K562 (cell line): ENCODE measurements at regions not wholly inside any gene's neighbourhood (a gene's known extent, or its start where the extent isn't known, plus 50 kb on each side); places are given as distances from the start of the nearest gene placed in this dataset.

Experiments
- MAX ChIP-seq: sonication (generic); formaldehyde crosslinking; IDR thresholded peaks from 2 replicates; pipeline ENCODE4 v1.9.0; 2022; ENCODE audit warnings: mild to moderate bottlenecking, missing genetic modification reagents
- NBN ChIP-seq: fragments of 450-650 bp; IDR thresholded peaks from 2 replicates; pipeline ENCODE4 v1.6.1; 2016; ENCODE audit warnings: low read depth, mild to moderate bottlenecking
- SPI1 ChIP-seq: IDR thresholded peaks from 2 replicates; pipeline ENCODE4 v1.6.1; 2011; ENCODE audit warnings: low read depth, low read length, control low read depth, borderline replicate concordance
- ZBTB1 ChIP-seq: sonication (generic); formaldehyde crosslinking; IDR thresholded peaks from 2 replicates; pipeline ENCODE4 v1.8.1; 2023; ENCODE audit warnings: missing genetic modification reagents, low read depth, mild to moderate bottlenecking, borderline replicate concordance
- ZBTB7A ChIP-seq: IDR thresholded peaks from 2 replicates; pipeline ENCODE4 v1.6.1; 2011; ENCODE audit warnings: low read depth, mild to moderate bottlenecking, low read length, moderate library complexity, borderline replicate concordance; ENCODE audit not compliant: control insufficient read depth
- ZNF431 ChIP-seq: sonication (generic); formaldehyde crosslinking; IDR thresholded peaks from 2 replicates; pipeline ENCODE4 v1.8.0; 2022; ENCODE audit warnings: mild to moderate bottlenecking, missing genetic modification reagents
- TF ChIP-seq, protein P1 (sequence below): fragments of 250-450 bp; sonication (Bioruptor Pico); IDR thresholded peaks from 2 replicates; pipeline ENCODE4 v1.5.0; 2021
- TF ChIP-seq, protein P2 (sequence below): sonication (generic); formaldehyde crosslinking; IDR thresholded peaks from 2 replicates; pipeline ENCODE4 v1.8.1; 2022; ENCODE audit warnings: missing genetic modification reagents
- TF ChIP-seq, protein P3 (sequence below), 3 experiments: IDR thresholded peaks in 2 of 3; conservative IDR thresholded peaks in 1 of 3; 2 replicates each; pipeline ENCODE4 v1.5.1; 2011 to 2012; ENCODE audit warnings: low read length in 3 of 3, mild to moderate bottlenecking in 3 of 3, control low read depth in 2 of 3, improper control_type of control experiment in 1 of 3, inconsistent platforms in 1 of 3, low read depth in 1 of 3, mixed read lengths in 1 of 3, moderate library complexity in 1 of 3; ENCODE audit not compliant: insufficient read depth in 2 of 3
- TF ChIP-seq, protein P4 (sequence below): fragments of 450-650 bp; formaldehyde crosslinking; conservative IDR thresholded peaks from 2 replicates; pipeline ENCODE4 v1.4.0; 2022; ENCODE audit warnings: mild to moderate bottlenecking, missing genetic modification characterization
- TF ChIP-seq, protein P5 (sequence below), 2 experiments: fragments of 450-650 bp; IDR thresholded peaks; 2 replicates each; pipeline ENCODE4 v1.6.1; 2016

GRCh38 chr13:73671732-73672131, 462.5 kb downstream of the KLF12 start:
- TF ChIP-seq NBN (no peak), ZBTB7A (no peak), MAX (CRISPR knock-in tag) (no peak), ZNF431 (no peak), ZBTB1 (CRISPR knock-in tag) (no peak), SPI1 (no peak)
- TF ChIP-seq, protein P1, sequence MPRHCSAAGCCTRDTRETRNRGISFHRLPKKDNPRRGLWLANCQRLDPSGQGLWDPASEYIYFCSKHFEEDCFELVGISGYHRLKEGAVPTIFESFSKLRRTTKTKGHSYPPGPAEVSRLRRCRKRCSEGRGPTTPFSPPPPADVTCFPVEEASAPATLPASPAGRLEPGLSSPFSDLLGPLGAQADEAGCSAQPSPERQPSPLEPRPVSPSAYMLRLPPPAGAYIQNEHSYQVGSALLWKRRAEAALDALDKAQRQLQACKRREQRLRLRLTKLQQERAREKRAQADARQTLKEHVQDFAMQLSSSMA = no peak
- TF ChIP-seq, protein P2, sequence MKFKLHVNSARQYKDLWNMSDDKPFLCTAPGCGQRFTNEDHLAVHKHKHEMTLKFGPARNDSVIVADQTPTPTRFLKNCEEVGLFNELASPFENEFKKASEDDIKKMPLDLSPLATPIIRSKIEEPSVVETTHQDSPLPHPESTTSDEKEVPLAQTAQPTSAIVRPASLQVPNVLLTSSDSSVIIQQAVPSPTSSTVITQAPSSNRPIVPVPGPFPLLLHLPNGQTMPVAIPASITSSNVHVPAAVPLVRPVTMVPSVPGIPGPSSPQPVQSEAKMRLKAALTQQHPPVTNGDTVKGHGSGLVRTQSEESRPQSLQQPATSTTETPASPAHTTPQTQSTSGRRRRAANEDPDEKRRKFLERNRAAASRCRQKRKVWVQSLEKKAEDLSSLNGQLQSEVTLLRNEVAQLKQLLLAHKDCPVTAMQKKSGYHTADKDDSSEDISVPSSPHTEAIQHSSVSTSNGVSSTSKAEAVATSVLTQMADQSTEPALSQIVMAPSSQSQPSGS (CRISPR knock-in tag) = no peak
- TF ChIP-seq, protein P3, sequence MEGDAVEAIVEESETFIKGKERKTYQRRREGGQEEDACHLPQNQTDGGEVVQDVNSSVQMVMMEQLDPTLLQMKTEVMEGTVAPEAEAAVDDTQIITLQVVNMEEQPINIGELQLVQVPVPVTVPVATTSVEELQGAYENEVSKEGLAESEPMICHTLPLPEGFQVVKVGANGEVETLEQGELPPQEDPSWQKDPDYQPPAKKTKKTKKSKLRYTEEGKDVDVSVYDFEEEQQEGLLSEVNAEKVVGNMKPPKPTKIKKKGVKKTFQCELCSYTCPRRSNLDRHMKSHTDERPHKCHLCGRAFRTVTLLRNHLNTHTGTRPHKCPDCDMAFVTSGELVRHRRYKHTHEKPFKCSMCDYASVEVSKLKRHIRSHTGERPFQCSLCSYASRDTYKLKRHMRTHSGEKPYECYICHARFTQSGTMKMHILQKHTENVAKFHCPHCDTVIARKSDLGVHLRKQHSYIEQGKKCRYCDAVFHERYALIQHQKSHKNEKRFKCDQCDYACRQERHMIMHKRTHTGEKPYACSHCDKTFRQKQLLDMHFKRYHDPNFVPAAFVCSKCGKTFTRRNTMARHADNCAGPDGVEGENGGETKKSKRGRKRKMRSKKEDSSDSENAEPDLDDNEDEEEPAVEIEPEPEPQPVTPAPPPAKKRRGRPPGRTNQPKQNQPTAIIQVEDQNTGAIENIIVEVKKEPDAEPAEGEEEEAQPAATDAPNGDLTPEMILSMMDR (IDR thresholded peaks at IDR 0.05 in 2 of 3, conservative IDR thresholded peaks at IDR 0.05 in 1 of 3; ENCODE audit: insufficient read depth in 2 of 3, low read depth in 1 of 3, low read length in 3 of 3) = no peak
- TF ChIP-seq, protein P4, sequence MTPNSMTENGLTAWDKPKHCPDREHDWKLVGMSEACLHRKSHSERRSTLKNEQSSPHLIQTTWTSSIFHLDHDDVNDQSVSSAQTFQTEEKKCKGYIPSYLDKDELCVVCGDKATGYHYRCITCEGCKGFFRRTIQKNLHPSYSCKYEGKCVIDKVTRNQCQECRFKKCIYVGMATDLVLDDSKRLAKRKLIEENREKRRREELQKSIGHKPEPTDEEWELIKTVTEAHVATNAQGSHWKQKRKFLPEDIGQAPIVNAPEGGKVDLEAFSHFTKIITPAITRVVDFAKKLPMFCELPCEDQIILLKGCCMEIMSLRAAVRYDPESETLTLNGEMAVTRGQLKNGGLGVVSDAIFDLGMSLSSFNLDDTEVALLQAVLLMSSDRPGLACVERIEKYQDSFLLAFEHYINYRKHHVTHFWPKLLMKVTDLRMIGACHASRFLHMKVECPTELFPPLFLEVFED (CRISPR knock-in tag) = no peak
- TF ChIP-seq, protein P5, sequence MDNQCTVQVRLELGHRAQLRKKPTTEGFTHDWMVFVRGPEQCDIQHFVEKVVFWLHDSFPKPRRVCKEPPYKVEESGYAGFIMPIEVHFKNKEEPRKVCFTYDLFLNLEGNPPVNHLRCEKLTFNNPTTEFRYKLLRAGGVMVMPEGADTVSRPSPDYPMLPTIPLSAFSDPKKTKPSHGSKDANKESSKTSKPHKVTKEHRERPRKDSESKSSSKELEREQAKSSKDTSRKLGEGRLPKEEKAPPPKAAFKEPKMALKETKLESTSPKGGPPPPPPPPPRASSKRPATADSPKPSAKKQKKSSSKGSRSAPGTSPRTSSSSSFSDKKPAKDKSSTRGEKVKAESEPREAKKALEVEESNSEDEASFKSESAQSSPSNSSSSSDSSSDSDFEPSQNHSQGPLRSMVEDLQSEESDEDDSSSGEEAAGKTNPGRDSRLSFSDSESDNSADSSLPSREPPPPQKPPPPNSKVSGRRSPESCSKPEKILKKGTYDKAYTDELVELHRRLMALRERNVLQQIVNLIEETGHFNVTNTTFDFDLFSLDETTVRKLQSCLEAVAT (IDR thresholded peaks at IDR 0.05) = no peak
